Endodermal cell (in vitro differentiated cells): ENCODE measurements at regions not wholly inside any gene's neighbourhood (a gene's known extent, or its start where the extent isn't known, plus 50 kb on each side); places are given as distances from the start of the nearest gene placed in this dataset.

Source experiments
- DNase-seq: peaks from one replicate; pipeline ENCODE4 v3.0.0-alpha.2; 2017
- H3K27ac ChIP-seq: 2 replicates; pipeline ENCODE4 v1.5.1; 2013; ENCODE audit warnings: mild to moderate bottlenecking, low read depth, low read length, moderate library complexity
- H3K27me3 ChIP-seq: 2 replicates; pipeline ENCODE4 v1.6.1; 2013; ENCODE audit warnings: mild to moderate bottlenecking, low read length, moderate library complexity; ENCODE audit not compliant: insufficient read depth, control insufficient read depth, poor library complexity, severe bottlenecking
- H3K36me3 ChIP-seq: 2 replicates; pipeline ENCODE4 v1.7.0; 2013; ENCODE audit warnings: mild to moderate bottlenecking, low read length, moderate library complexity; ENCODE audit not compliant: control insufficient read depth, insufficient read depth
- H3K4me1 ChIP-seq: one replicate; pipeline ENCODE4 v1.7.0; 2013; ENCODE audit warnings: low read length; ENCODE audit not compliant: control insufficient read depth, insufficient read depth
- H3K4me3 ChIP-seq: 2 replicates; pipeline ENCODE4 v1.5.1; 2013; ENCODE audit warnings: mild to moderate bottlenecking, low read length, moderate library complexity
- H3K9ac ChIP-seq: 2 replicates; pipeline ENCODE4 v1.6.1; 2013; ENCODE audit warnings: mild to moderate bottlenecking, low read length, moderate library complexity; ENCODE audit not compliant: poor library complexity, severe bottlenecking; ENCODE audit errors: extremely low read depth
- H3K9me3 ChIP-seq: 2 replicates; pipeline ENCODE4 v1.6.1; 2013; ENCODE audit warnings: mild to moderate bottlenecking, low read length, moderate library complexity; ENCODE audit not compliant: control insufficient read depth
- H3K27ac Mint-ChIP-seq: 2 replicates; pipeline ENCODE4 v1.8.0; 2020; ENCODE audit warnings: mixed read lengths
- H3K27me3 Mint-ChIP-seq: 2 replicates; pipeline ENCODE4 v1.8.0; 2021; ENCODE audit warnings: mild to moderate bottlenecking, mixed read lengths; ENCODE audit not compliant: insufficient read depth
- H3K36me3 Mint-ChIP-seq: 2 replicates; pipeline ENCODE4 v1.8.0; 2020; ENCODE audit warnings: low read depth, mixed read lengths
- H3K4me1 Mint-ChIP-seq: 2 replicates; pipeline ENCODE4 v1.8.0; 2020; ENCODE audit warnings: mixed read lengths
- H3K4me3 Mint-ChIP-seq: 2 replicates; pipeline ENCODE4 v1.8.0; 2020; ENCODE audit warnings: mild to moderate bottlenecking, moderate library complexity, mixed read lengths
- H3K9me3 Mint-ChIP-seq: 2 replicates; pipeline ENCODE4 v1.8.0; 2020; ENCODE audit warnings: mild to moderate bottlenecking, mixed read lengths
- WGBS, 2 experiments: methylation state at CpG; one replicate each; pipeline versions ENCODE4 v1.1.5 to v1.1.7; 2013; ENCODE audit warnings: missing lambda C conversion rate in 2 of 2, mixed read lengths in 1 of 2; ENCODE audit not compliant: insufficient coverage in 1 of 2, insufficient read length in 1 of 2; 5-methylcytosine and 5-hydroxymethylcytosine counted together
- TF ChIP-seq, protein P1 (sequence below): fragments of 200-600 bp; sonication (generic); conservative IDR thresholded peaks from 2 replicates; pipeline ENCODE4 v1.5.0; 2021; ENCODE audit warnings: antibody characterized with exemption, mild to moderate bottlenecking

DNA sequence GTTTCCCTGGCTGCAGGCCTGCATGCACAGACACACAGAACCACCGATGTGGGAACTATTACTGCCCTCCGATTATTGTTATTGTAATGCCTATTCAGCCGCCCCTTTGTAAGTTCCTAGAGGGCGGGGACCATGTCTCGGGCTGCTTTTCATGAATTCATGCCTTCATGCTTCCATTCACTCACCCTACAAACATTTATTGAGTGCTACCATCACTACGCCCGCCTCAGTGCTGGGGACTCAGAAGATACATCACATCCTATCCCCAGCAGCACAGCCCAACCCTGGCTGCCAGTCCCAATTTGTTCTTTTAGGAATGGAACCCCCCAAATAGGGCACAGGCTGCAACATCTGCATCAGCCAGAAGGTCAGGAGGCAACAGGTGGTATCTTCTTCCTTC lies 75.9 kb downstream of the FOXA2 start:
- no peak overlapping the region for H3K27ac Mint-ChIP-seq
- H3K27ac ChIP-seq = no peak overlapping the region
- H3K4me1 ChIP-seq = peaks cover 20% of the 10 kb centered on the region
- no peak overlapping the region for H3K9ac ChIP-seq
- H3K9me3 Mint-ChIP-seq = no peaks in the 10 kb centered on the region
- no peaks in the 10 kb centered on the region for H3K36me3 ChIP-seq
- WGBS, 2 experiments = 70 to 78% methylated on average over 6 to 7 of the region's 7 CpGs
- no peak overlapping the region for H3K4me3 ChIP-seq
- no peak overlapping the region for H3K4me3 Mint-ChIP-seq
- no peaks in the 10 kb centered on the region for H3K27me3 Mint-ChIP-seq
- H3K27me3 ChIP-seq = no peaks in the 10 kb centered on the region
- no peaks in the 10 kb centered on the region for H3K9me3 ChIP-seq
- peaks cover 57% of the 10 kb centered on the region for H3K4me1 Mint-ChIP-seq
- no peak for DNase-seq
- H3K36me3 Mint-ChIP-seq = no peaks in the 10 kb centered on the region
- TF ChIP-seq, protein P1, sequence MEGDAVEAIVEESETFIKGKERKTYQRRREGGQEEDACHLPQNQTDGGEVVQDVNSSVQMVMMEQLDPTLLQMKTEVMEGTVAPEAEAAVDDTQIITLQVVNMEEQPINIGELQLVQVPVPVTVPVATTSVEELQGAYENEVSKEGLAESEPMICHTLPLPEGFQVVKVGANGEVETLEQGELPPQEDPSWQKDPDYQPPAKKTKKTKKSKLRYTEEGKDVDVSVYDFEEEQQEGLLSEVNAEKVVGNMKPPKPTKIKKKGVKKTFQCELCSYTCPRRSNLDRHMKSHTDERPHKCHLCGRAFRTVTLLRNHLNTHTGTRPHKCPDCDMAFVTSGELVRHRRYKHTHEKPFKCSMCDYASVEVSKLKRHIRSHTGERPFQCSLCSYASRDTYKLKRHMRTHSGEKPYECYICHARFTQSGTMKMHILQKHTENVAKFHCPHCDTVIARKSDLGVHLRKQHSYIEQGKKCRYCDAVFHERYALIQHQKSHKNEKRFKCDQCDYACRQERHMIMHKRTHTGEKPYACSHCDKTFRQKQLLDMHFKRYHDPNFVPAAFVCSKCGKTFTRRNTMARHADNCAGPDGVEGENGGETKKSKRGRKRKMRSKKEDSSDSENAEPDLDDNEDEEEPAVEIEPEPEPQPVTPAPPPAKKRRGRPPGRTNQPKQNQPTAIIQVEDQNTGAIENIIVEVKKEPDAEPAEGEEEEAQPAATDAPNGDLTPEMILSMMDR = no peak

DNA sequence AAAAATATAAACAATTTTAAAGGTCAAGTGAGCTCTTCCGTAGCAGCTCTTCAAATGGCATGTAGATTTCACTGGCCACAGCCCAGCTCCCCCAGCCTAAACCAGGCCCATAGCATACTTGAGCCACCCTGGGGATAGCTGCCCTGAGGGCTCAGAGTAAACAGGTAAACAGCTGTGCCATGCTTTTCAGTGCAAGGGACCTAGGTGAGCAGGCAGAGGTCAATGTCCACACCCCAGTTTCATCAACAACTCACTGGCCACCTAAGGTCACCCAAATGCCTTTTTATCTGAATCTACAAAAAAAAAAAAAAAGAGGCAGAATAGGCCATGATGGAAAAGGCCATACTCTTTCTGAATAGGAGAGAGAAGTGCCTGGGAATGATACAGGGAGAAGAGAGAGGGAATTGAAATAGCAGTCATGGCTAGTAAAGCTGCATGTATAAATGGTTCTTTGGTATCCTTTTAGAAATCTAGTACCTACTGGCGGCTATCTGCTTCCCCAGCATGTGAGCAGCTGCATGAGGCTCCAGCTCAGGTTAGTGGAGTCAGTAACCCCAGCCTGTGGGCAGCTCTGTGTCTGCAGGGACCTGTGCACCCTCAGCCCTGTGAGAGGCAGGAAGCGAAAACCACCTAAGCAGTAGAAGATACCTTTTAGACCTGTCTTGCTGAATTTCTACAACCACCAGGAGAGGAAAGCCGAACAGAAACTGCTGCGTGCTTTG lies 77.0 kb downstream of the FOXA2 start:
- TF ChIP-seq, protein P1 = no peak
- Histone ChIP-seq H3K4me3 (no peak overlapping the region), H3K27me3 (no peaks in the 10 kb centered on the region), H3K4me1 (peaks cover 21% of the 10 kb centered on the region), H3K9me3 (no peaks in the 10 kb centered on the region), H3K9ac (no peak overlapping the region), H3K27ac (no peak overlapping the region), H3K36me3 (no peaks in the 10 kb centered on the region)
- Mint-ChIP-seq H3K4me3 (no peak overlapping the region), H3K27ac (no peak overlapping the region), H3K36me3 (no peaks in the 10 kb centered on the region), H3K27me3 (no peaks in the 10 kb centered on the region), H3K4me1 (peaks cover 58% of the 10 kb centered on the region), H3K9me3 (no peaks in the 10 kb centered on the region)
- 90 to 93% methylated on average over 3 to 5 of the region's 5 CpGs for WGBS, 2 experiments
- no peak for DNase-seq

DNA sequence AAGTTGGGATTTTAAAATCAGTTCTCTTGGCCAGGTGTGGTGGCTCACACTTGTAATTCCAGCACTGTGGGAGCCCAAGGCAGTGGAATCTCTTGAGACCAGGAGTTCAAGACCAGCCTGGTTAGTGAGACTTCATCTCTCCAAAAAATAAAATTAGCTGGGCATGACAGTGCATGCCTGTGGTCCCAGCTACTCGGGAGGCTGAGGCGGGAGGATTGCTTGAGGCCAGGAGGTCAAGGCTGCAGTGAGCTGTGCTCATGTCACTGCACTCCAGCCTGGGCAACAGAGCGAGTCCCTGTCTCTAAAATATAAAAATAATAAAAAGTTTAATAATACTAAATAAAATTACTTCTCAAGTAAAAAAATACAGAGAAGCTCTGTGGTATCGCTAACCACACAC lies 77.5 kb downstream of the FOXA2 start:
- WGBS, 2 experiments = 90 to 93% methylated on average over 2 of the region's 4 CpGs
- no peaks in the 10 kb centered on the region for H3K27me3 Mint-ChIP-seq
- no peak for DNase-seq
- no peaks in the 10 kb centered on the region for H3K36me3 ChIP-seq
- no peak overlapping the region for H3K4me3 Mint-ChIP-seq
- H3K9me3 Mint-ChIP-seq = no peaks in the 10 kb centered on the region
- no peaks in the 10 kb centered on the region for H3K9me3 ChIP-seq
- H3K4me1 ChIP-seq = peaks cover 20% of the 10 kb centered on the region
- H3K27me3 ChIP-seq = no peaks in the 10 kb centered on the region
- no peaks in the 10 kb centered on the region for H3K36me3 Mint-ChIP-seq
- H3K4me1 Mint-ChIP-seq = peaks cover 57% of the 10 kb centered on the region
- H3K9ac ChIP-seq = no peak overlapping the region
- H3K4me3 ChIP-seq = no peak overlapping the region
- H3K27ac ChIP-seq = no peak overlapping the region
- no peak overlapping the region for H3K27ac Mint-ChIP-seq
- TF ChIP-seq, protein P1 = no peak
